Stimulated activated CD4-positive, alpha-beta T cell treated with anti-CD3 and anti-CD28 coated beads, TNF-alpha, amount 100 ng/mL, for 24 hours (primary cell): ENCODE measurements at regions not wholly inside any gene's neighbourhood (a gene's known extent, or its start where the extent isn't known, plus 50 kb on each side); places are given as distances from the start of the nearest gene placed in this dataset.

Source experiments
- DNase-seq, 3 experiments: peaks; one replicate each; pipeline ENCODE4 v3.0.0-alpha.2; 2020; ENCODE audit warnings: low read depth in 3 of 3

- DNase-seq = no peak
Observed at GRCh38 chr4:180799798-180800197, 1443.4 kb upstream of the TENM3 start.

- no peak for DNase-seq
Observed at GRCh38 chr4:180805101-180805500, 1438.1 kb upstream of the TENM3 start.

- DNase-seq = no peak
Observed at GRCh38 chr4:180808862-180809261, 1434.3 kb upstream of the TENM3 start.

GRCh38 chr4:180809439-180809838, 1433.8 kb upstream of the TENM3 start:
- no peak for DNase-seq

- DNase-seq = no peak
Observed at GRCh38 chr4:180810581-180810980, 1432.6 kb upstream of the TENM3 start.

- no peak for DNase-seq
Observed at GRCh38 chr4:180811556-180811955, 1431.6 kb upstream of the TENM3 start.

GRCh38 chr4:180812783-180813182, 1430.4 kb upstream of the TENM3 start:
- no peak for DNase-seq

- DNase-seq = no peak
Observed at GRCh38 chr4:180814875-180815417, 1428.3 kb upstream of the TENM3 start.

GRCh38 chr4:180817529-180817928, 1425.7 kb upstream of the TENM3 start:
- no peak for DNase-seq

GRCh38 chr4:180823108-180823507, 1420.1 kb upstream of the TENM3 start:
- no peak for DNase-seq

GRCh38 chr4:180827232-180828009, 1415.8 kb upstream of the TENM3 start:
- no peak for DNase-seq

- no peak for DNase-seq
Observed at GRCh38 chr4:180828455-180829018, 1414.7 kb upstream of the TENM3 start.

- DNase-seq = no peak
Observed at GRCh38 chr4:180832073-180832472, 1411.1 kb upstream of the TENM3 start.

- no peak for DNase-seq
Observed at GRCh38 chr4:180840142-180840541, 1403.1 kb upstream of the TENM3 start.

GRCh38 chr4:180850318-180850940, 1392.8 kb upstream of the TENM3 start:
- DNase-seq = no peak

GRCh38 chr4:180852738-180853137, 1390.5 kb upstream of the TENM3 start:
- DNase-seq = no peak

- no peak for DNase-seq
Observed at GRCh38 chr4:180855184-180855583, 1388.0 kb upstream of the TENM3 start.

- no peak for DNase-seq
Observed at GRCh38 chr4:180860089-180860720, 1383.0 kb upstream of the TENM3 start.

- DNase-seq = no peak
Observed at GRCh38 chr4:180861651-180862050, 1381.6 kb upstream of the TENM3 start.

- DNase-seq = no peak
Observed at GRCh38 chr4:180866933-180867643, 1376.1 kb upstream of the TENM3 start.

- no peak for DNase-seq
Observed at GRCh38 chr4:180870623-180871022, 1372.6 kb upstream of the TENM3 start.

- no peak for DNase-seq
Observed at GRCh38 chr4:180898305-180898704, 1344.9 kb upstream of the TENM3 start.
